GM12878 (cell line): ENCODE measurements at regions not wholly inside any gene's neighbourhood (a gene's known extent, or its start where the extent isn't known, plus 50 kb on each side); places are given as distances from the start of the nearest gene placed in this dataset.
"Not testable (repeated sequence)": the region's sequence is repeated elsewhere in the genome, so short reads cannot be mapped to it uniquely, and the experiment has no call there.

Experiments used
- ATF7 ChIP-seq: fragments of 450-650 bp; IDR thresholded peaks from 2 replicates; pipeline ENCODE4 v1.6.1; 2016; ENCODE audit warnings: low read depth, mild to moderate bottlenecking
- CBX5 ChIP-seq: sonication (generic); IDR thresholded peaks from 2 replicates; pipeline ENCODE4 v1.6.1; 2016; ENCODE audit warnings: low read depth, moderate library complexity, mild to moderate bottlenecking, inconsistent platforms
- CTCF ChIP-seq, 3 experiments: IDR thresholded peaks in 2 of 3; conservative IDR thresholded peaks in 1 of 3; 2 replicates each; pipeline ENCODE4 v1.5.1; 2011; ENCODE audit warnings: low read depth in 3 of 3, low read length in 3 of 3, mild to moderate bottlenecking in 3 of 3, control low read depth in 2 of 3, moderate library complexity in 2 of 3, inconsistent platforms in 1 of 3, mixed read lengths in 1 of 3; ENCODE audit not compliant: control insufficient read depth in 2 of 3, insufficient read depth in 1 of 3; ENCODE audit errors: extremely low read depth in 1 of 3
- JUND ChIP-seq: IDR thresholded peaks from 2 replicates; pipeline ENCODE4 v1.6.1; 2012; ENCODE audit warnings: low read depth, mild to moderate bottlenecking, low read length, improper control_type of control experiment, moderate library complexity
- RAD21 ChIP-seq: IDR thresholded peaks from 2 replicates; pipeline ENCODE4 v1.6.1; 2011; ENCODE audit warnings: mild to moderate bottlenecking, low read depth, low read length, moderate library complexity; ENCODE audit not compliant: insufficient read depth
- SRF ChIP-seq, 2 experiments: IDR thresholded peaks; 2 replicates each; pipeline ENCODE4 v1.6.1; 2011; ENCODE audit warnings: low read depth in 2 of 2, low read length in 2 of 2, mild to moderate bottlenecking in 1 of 2, moderate library complexity in 1 of 2
- ZBTB11 ChIP-seq: fragments of 450-650 bp; formaldehyde crosslinking; IDR thresholded peaks from 2 replicates; pipeline ENCODE4 v1.5.0; 2022; ENCODE audit warnings: mild to moderate bottlenecking, missing genetic modification characterization

- not testable (repeated sequence) for TF ChIP-seq RAD21; JUND; CTCF (IDR thresholded peaks at IDR 0.05 in 2 of 3, conservative IDR thresholded peaks at IDR 0.05 in 1 of 3; ENCODE audit: control insufficient read depth in 2 of 3, extremely low read depth in 1 of 3, insufficient read depth in 1 of 3, low read depth in 3 of 3, low read length in 3 of 3); SRF (IDR thresholded peaks at IDR 0.05; ENCODE audit: low read depth in 2 of 2, low read length in 2 of 2); ZBTB11 (CRISPR knock-in tag); CBX5
- TF ChIP-seq ATF7, result peak; percentile 25; the same call in 1 of the 2 replicates
Measured at GRCh38 chr12:102640658-102641057, 160.3 kb upstream of the IGF1 start.
